GM18907 (cell line): ENCODE measurements at regions not wholly inside any gene's neighbourhood (a gene's known extent, or its start where the extent isn't known, plus 50 kb on each side); places are given as distances from the start of the nearest gene placed in this dataset.

ENCODE experiments used
- ATAC-seq: cut with Tn5 transposase; IDR thresholded peaks from one replicate; pipeline ENCODE4 v1.9.1; 2021; ENCODE audit warnings: mild to moderate bottlenecking, moderate library complexity; ENCODE audit not compliant: unreplicated experiment

DNA sequence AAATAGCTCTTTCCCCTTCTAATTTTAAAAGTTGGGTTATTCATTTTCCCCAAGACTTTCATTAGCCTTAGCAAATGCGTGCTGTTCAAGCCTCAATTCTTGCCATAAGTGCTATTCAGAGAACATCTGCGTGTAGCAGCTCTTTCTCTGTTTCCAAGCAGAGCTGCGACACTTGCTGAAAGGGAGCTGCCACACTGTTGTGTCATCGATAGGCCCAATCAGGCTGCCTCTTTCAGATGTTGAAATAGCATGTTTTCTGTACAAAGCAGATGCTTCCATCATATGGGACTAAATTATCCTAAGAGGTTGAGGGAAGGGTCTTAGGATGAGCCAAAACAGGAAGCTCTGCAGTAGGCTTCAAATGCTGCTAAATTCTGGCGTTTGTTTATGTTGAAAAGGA lies 220.9 kb upstream of the CDC14C start:
- ATAC-seq: no peak

DNA sequence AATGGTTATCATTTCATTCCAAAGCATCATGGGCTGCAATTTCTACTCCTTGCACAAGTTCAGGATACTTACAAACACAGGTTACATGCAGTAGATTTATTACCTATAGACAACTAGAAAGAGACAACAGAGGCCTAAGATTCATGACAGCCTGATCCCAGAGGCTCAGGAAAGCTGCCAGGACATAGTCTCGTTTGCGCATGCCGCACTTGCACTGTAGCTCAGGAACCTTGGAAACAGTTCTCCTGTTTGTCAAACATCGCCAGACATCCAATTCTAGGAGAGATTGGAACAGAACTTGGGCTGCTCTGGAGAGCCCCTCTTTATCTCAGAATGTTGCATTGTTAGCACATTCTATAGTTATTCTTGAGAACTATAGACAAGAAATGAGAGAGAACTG lies 216.2 kb upstream of the CDC14C start:
- ATAC-seq: no peak

DNA sequence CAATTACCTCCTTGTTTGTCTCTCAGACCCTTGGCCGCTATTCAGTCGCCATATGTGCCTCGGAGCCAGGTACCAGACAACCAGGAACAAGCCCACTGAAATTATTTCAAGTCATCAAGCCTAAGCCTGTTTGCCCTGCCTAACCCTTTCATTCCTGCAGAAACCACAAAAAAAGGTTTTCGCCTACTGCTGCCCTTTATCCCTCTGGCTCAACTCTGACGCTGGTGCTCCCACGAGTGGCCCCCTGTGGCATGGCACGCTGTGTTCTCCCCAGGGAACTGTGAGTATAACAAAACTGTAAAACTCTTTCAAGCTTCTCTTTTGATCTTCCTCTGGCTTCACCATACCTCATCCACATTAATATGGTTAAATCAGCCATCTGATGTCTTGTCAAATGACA lies 215.7 kb upstream of the CDC14C start:
- ATAC-seq: no peak

DNA sequence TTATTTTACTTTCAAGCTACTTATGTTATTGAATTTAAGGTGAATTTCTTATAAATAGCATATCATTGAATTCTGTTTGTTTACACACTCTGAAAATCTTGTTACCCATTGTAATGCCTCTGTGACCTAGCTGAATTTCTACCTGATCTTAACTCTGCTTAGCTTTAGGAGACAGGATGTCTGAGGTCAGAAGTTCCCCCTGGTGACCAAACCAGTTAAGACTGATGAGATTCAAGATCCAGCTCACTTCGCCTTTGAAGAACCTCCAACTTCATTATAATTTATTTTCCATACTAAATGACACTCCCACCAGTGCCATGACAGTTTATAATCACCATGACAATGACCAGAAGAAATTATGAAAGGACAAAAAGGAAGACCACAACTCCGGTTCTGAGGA lies 213.4 kb upstream of the CDC14C start:
- ATAC-seq: no peak

DNA sequence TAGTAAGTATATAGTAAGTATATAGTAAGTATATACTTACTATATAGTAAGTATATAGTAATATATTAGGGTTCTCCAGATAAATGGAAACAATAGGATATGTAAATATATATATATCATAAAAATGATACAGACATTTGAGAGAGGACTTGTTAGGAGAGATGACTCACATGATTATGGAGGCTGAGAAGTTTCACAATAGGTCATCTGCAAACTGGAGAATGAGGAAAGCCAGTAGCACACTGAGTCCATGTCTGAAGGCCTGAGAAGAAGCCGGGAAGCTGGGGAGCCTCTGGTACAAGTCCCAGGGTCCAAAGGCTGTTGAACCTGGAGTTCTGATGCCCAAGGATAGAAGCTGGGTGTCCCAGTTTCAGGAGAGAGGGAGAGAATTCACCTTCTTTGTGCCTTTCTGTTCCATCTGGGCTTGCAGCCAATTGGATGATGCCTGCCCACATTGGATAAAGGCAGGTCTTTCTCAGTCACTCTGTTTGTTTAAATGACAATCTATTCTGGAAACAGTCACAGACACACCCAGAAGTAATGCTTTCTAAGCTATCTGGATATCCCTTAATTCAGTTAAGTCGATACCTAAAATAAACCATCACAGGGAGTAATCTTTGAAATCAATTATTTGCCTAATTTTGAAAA lies 205.5 kb upstream of the CDC14C start:
- no peak for ATAC-seq

DNA sequence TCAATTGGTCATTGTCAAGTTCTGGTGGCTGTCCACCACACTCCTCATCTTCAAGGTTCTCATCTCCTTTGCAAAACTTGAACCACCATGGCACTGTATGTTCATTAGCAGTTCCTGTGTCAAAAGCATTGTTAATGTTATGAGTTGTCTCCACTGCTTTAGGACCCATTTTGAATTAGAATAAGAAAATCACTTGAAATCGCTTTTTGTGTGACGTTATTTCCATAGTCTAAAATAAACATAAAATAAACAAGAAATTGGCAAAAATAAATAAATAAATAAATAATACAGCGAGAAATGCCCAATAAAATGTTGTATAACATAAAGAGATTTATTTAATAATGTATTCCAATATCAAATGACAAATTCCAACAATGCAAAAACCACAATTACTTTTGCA lies 195.5 kb upstream of the CDC14C start:
- no peak for ATAC-seq

DNA sequence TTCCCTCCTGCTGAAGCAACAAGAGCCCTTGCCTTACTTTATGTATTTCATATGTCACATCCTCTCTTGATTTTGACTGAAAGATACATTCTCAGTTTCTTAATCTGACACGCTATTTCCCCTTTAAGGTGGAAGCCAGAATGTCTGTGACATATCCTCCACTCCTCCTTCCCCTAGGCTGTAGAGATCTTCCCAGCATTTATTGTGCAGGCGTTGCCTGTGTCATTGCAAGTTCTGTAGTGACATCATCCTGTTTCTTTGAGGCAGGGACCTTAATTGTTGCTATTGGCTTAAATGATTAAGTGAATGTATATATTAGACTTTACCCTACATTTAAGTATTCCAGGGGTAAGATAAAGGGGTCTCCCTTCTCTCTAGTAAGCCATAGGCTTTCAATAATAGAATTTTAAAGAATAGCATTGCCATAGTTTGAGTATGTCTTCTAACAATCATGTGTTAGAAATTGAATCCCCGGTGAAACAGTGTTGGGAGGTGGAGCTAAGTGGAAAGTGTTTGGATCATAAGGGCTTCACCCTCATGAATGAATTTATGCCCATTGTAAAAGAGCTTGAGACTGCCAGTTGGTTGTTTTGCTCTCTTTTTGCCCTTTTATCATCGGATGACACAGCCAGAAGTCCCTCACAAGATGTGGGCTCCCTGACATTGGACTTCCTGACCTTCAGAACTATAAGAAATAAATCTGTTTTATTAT lies 189.5 kb upstream of the CDC14C start:
- no peak for ATAC-seq

DNA sequence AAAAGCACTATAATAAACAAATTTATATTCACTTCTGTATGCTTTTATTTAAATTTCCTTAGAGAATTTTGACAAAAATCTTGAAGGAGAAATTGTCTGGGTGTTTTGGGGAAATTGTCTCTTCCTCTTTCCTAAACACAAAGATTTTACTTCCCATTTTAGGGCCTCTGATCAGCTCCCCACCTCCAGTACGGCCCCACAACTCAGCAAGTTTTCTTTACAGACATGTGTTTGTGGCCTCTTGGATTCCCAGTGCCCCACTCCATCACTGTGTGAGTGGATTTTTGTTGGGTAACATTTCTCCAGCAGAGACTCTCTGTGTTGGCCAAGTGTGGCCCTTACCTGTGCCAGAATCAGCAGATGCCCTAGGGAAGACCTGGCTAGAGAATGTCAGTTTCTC lies 182.8 kb upstream of the CDC14C start:
- ATAC-seq: no peak

DNA sequence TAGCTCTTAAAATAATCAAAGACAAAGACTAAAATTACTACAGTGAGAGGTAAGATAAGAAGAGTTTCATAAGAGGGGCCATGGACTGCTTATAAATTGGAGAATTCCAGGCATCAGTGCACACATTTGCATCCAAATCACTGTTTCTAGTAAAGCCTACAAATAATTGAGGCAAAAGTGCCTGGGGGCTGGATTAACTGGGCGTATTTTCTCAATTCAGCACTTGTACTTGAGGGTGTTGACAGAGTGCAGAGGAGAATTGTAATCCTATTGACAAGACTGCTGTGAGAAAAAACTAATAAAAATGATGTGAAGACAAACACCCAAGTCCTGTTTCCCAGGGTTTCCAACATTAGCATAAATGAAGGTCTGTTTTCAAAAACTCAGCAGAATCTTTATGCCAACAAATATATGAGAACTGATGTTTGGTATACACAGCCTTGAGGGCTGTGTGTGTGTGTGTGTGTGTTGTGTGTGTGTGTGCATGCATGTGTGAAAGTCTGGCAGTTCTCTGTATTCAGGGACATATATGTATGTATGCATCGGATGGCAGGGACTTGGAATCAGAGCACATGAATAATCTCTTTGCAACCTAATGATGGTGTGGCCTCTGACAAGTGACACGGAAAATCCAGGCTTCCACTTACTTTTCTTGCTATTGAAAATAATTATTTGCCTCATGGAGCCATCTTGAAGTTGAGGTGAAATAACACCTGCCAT lies 182.1 kb upstream of the CDC14C start:
- ATAC-seq: no peak

DNA sequence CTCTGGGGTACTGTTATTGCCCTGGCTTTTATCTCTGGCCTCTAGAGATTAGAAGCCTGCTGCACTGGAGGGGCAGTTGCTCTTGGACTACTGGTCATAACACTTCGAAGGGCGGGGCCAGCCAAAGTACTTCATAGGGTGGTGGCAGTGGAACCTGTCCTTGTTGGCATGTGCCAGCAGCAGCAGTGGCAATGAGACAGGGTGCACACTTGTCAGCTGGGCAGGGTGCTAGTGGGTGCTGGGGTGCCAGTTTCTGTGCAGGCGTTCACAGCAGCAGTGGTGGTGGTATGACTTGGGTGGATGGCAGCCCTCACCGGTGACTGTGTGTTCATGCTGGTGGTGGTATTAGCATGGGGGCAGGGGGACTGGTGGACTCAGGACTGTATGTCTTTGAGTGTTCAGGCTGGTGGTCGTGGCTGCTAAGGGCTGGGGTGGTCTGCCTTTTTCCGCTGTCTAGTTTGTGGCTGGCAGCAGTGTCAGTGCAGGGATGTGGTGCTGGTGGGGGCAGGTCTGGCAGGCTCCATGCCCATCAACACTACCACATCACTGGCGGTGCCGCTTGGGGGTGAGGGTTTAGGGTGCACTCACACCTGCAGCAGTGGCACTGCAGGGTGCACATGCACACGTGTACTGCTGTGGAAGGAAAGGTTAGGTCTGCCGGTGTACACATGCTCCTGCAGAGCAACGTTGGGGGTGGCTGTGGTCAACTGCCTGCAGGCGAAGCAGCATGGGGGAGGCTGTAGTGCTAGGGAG lies 176.1 kb upstream of the CDC14C start:
- no peak for ATAC-seq

DNA sequence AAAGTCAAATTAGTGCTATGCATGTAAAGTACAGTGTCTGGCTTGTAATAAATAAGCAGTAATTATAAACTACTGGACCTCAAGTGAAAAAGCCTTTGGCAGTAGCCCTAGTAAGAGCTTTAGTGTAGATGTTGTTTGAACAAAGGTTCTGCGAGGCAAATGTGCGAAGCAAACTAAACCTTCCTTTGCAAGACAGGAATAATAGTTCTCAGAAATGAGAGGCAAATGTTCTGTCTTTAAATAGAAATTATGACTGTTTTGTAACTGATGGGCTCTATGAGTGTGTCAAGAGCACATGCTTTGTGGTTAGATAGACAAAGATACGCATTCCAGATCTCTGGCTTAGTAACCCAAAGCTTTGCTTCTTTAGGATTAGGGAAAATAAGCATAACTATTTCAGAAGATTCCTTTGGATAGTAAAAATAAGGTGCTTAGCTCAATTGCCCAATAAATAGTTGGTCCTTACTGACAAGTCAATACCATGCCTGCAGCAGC lies 169.2 kb upstream of the CDC14C start:
- ATAC-seq: no peak

DNA sequence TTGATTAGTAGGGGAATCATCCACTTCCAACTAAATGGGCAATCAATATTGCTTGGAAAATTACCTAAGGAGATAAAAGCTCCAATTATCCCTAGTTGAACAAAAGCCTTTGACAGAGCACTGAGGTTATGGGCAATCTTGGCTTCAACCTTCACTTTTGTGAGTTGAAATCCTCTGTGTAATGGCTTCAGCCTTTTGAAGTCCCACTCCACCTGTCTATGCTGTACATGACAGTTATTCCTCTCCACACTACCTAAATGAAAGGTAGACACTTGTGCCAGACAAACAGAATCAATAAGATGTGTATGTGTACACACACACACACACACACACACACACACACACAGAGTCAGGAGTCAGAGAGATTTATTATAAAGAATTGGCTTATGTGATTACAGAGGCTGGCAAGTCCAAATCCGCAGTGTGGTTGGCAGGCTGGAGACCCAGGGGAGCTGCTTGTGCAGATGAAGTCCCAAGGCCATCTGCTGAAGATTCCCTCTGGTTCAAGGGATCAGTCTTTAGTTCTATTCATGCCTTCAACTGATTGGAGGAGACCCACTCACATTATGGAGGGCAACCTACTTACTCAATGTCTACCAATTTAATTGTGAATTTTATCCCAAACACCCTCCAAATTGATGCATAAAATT lies 164.8 kb upstream of the CDC14C start:
- ATAC-seq: no peak

DNA sequence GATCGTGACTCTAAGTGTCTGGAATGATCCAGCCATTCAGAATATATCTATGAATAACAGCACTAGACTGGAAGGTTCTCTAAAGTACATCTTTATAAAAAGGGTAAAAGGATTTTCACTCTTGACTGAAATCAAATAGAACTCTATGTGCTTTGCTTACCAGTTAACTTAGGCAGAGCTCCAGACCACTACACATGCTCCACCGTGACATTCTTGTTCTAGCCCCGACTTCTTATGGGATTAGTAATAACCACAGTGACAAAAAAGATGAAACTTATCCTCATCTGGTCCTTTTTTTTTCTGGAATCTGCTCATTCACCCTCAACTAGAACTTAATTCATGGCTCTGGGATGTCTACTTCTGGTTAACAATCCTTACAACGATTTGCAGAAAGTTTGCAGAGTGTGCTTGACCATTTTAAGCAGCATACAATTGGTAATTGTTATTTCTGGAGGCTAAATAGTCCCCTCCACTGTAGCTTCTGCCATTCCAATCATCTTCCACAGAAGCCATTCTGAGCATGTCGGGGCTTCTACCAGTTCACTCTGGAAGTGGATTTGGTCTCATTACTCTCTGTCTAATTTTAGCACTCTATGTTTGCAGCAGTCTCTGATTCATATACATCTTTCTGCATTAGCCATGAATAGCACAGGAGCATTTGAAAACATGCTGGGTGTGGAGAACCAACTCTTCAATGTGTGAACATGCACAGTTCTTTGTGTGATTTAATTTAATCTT lies 163.7 kb upstream of the CDC14C start:
- no peak for ATAC-seq

DNA sequence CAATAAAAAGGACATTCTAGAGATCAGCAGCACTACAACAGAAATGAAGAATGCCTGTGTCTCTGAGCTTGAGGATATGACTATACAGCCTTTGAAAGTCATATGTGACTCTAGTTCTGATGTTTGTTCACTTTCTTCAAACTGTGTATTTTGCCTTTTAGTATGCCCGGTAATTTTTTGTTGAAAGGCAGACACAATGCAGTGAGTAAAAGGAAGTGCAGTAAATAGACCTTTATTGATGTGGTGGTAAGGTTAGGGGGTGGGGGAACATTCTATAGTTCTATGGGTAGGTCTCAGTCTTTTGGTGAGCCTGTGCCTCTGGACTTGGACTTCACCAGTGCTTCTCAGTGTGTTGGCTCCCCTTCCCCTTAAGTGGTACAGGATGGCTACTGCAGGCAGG lies 143.5 kb upstream of the CDC14C start:
- ATAC-seq: no peak

DNA sequence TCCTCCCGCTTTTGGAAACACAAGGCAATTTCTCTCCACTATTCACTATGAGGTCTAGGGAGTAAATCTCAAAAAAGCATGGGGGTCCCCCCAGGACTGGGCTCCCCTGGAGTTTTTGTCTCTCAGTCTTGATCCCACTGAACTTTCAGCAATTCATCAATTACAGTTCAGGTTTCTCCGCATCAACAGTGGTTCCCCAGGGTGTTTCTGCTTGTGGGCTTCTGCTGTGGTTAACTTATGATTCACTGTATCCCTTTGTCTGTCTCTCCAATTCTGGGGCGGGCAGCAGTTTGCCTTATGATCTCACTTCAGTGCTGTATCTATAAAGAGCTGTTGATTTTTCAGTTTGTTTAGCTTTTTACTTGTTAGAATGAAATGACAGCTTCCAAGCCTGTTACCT lies 142.6 kb upstream of the CDC14C start:
- ATAC-seq: peak; percentile 42

DNA sequence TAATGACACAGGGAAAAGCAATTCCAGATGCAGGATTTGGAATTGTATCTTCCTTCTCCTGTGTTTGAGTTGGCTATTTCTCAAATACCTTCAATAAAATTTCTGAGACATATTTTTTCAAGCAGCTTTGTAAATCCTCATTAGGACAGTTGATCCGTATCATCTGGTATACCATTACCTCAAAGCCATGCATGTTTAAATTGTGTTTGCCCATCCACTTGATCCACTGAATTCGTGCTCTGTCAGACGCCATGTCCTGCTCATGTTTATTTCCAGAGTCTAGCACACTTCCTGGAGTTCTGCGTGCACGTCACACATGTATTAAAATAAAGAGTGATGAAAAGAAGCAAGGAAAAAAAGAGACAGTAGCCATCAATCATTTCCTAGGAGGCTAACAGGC lies 141.8 kb upstream of the CDC14C start:
- ATAC-seq: no peak

DNA sequence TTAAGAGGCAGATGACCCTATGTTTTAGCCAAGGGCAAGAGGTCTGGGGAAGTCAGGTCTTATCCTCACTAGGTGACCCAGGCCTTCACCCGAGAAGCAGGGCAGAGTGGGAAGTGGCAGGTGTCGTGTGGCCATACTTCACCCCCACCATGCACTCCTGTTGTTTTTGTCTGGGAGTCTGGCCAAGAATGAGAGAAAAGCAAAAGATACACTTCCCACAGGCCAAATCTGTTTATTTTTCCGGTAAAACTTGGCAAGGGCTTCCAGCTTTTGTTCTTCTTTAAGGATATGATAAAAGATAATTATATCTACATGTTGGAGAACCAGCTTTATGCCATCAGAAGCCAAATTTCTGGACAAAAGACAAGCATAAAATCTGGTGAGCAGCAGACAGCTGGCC lies 137.4 kb upstream of the CDC14C start:
- ATAC-seq: no peak

DNA sequence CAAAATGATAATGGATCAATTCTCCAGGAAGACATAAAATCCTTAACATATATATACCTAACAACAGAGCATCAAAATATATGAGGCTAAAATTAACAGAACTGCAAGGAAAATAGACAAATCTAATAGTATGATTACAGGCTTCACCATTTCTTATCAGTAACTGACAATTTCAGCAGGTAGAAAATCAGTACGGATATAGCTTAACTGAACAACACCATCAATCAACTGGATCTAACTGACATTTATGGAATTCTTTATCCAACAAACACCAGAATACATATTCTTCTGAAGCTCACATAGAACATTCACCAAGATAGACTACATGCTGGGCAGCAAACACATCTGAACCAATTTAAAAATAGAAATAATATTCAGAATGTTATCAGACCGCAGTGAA lies 121.1 kb upstream of the CDC14C start:
- ATAC-seq: no peak

DNA sequence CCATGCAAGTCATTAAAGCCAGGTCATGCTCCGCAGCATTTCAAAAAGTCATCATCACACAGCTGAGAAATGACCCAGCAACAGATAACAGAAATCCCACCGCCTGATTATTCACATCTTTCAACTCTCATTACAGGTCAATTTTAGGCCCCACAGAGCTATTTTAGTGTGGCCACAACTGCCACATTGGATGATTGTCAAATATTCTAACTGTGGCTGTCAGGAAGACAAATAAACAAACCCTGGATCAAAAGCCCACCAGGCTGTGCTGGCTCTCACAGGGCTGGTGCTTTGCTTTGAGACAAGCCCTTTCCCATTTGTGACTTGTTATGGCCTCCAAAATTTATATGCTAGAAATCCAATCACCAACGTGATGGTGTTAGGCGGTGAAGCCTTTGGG lies 117.6 kb upstream of the CDC14C start:
- no peak for ATAC-seq

DNA sequence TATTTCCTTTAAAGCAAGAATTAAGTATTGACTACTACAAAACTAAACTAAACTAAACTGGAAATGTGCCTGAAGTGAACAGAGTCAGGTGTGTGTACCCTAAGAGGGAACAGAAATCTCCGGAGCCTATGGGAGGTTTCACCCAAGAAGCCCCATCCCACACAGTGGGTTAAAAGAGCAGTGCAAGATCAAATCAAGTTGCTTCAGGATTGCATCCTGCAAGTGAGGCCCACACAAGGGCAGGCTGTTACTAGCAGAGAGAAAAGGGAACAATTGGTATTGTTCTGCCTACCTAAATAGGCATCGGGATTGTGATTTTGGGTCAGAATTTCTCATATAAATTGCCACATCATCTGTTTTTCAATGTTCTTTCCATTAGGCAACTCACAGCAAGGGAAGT lies 113.3 kb upstream of the CDC14C start:
- ATAC-seq: no peak
